ENCODE measurements at regions not wholly inside any gene's neighbourhood (a gene's known extent, or its start where the extent isn't known, plus 50 kb on each side); places are given as distances from the start of the nearest gene placed in this dataset.

- TF ChIP-seq POLR2AphosphoS5 (IDR thresholded peaks at IDR 0.05; ENCODE audit: low read depth) (no peak), CTCF (IDR thresholded peaks at IDR 0.05; ENCODE audit: insufficient read depth, low read length) (no peak), REST (IDR thresholded peaks at IDR 0.05; ENCODE audit: insufficient replicate concordance, low read depth) (no peak), GABPA (IDR thresholded peaks at IDR 0.05; ENCODE audit: low read depth) (no peak), SPI1 (IDR thresholded peaks at IDR 0.05; ENCODE audit: borderline replicate concordance, low read depth) (no peak)
These were observed 653.4 kb downstream of the NYAP2 start for GRCh38 chr2:226052772-226053416.
